ENCODE measurements at regions not wholly inside any gene's neighbourhood (a gene's known extent, or its start where the extent isn't known, plus 50 kb on each side); places are given as distances from the start of the nearest gene placed in this dataset.

DNA sequence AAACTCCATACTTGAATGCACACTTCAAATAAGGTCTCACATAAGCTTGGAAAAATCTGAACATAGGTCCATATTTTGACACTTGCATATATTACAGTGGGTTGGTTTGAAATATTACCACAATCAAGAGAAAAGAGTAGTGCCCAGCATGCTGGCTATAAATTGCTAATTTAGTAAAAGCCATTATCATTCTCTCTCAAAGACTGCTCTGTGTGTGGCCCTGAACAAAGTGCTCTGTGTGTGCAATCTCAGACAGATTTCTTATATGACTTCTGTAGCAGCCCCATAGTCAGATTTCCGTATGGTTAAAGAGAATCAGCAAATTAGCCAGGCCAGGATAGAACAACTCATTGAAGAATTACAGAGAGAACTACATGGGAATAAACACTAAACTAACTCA lies 78.2 kb downstream of the LIG4 start:
- Mint-ChIP-seq H3K4me3 (ENCODE audit: low read depth) (no peak overlapping the region), H3K27me3 (no peaks in the 10 kb centered on the region), H3K9me3 (ENCODE audit: low read depth) (no peaks in the 10 kb centered on the region), H3K27ac (no peak overlapping the region), H3K36me3 (ENCODE audit: insufficient read depth) (no peaks in the 10 kb centered on the region), H3K4me1 (ENCODE audit: low read depth) (peaks cover 2% of the 10 kb centered on the region)
- no peak for DNase-seq (ENCODE audit: low spot score, unreplicated experiment)
- TF ChIP-seq, protein P1, sequence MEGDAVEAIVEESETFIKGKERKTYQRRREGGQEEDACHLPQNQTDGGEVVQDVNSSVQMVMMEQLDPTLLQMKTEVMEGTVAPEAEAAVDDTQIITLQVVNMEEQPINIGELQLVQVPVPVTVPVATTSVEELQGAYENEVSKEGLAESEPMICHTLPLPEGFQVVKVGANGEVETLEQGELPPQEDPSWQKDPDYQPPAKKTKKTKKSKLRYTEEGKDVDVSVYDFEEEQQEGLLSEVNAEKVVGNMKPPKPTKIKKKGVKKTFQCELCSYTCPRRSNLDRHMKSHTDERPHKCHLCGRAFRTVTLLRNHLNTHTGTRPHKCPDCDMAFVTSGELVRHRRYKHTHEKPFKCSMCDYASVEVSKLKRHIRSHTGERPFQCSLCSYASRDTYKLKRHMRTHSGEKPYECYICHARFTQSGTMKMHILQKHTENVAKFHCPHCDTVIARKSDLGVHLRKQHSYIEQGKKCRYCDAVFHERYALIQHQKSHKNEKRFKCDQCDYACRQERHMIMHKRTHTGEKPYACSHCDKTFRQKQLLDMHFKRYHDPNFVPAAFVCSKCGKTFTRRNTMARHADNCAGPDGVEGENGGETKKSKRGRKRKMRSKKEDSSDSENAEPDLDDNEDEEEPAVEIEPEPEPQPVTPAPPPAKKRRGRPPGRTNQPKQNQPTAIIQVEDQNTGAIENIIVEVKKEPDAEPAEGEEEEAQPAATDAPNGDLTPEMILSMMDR (IDR thresholded peaks at IDR 0.05; ENCODE audit: unreplicated experiment): no peak

DNA sequence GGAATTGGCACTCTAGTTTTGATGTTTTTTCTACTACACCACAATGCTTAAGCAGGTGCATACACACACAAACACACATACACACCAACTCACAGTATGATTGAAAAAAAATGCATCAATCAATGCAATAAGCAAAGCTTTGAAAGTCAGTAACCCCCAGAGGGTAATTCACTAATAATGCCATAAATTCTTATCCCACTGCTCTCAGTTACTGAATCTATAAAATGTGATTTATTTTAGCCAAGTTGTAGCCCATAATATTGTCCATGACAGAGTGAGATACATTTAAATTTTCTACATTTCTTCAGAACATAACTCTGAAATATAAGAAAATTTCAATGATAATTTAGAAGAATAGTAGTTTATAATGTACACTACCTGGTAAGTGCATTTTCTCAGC lies 87.9 kb downstream of the LIG4 start:
- H3K27ac Mint-ChIP-seq: no peak overlapping the region
- H3K36me3 Mint-ChIP-seq (ENCODE audit: insufficient read depth): no peaks in the 10 kb centered on the region
- no peak for DNase-seq (ENCODE audit: low spot score, unreplicated experiment)
- no peaks in the 10 kb centered on the region for H3K27me3 Mint-ChIP-seq
- peaks cover 3% of the 10 kb centered on the region for H3K9me3 Mint-ChIP-seq (ENCODE audit: low read depth)
- H3K4me3 Mint-ChIP-seq (ENCODE audit: low read depth): no peak overlapping the region
- TF ChIP-seq, protein P1 (IDR thresholded peaks at IDR 0.05; ENCODE audit: unreplicated experiment): no peak
- no peaks in the 10 kb centered on the region for H3K4me1 Mint-ChIP-seq (ENCODE audit: low read depth)

DNA sequence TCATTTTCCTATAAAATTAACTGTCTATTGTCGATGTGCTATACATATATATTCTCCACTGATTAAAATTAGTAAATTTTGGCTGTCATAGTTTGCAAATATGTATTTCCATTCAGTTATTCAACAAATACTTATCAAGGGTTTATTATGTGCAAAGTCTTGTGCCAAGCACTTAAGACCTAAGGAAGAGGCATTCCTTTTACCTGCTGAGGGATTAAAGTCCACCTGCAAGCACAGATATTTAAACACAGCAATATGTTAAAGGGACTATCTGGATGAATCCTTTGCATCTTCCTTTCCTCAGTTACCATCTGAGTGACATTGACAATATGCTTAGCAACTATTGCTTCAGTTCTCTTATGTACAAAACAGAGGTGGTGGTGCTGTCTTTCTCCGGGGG lies 89.3 kb downstream of the LIG4 start:
- no peaks in the 10 kb centered on the region for H3K27me3 Mint-ChIP-seq
- no peak overlapping the region for H3K4me3 Mint-ChIP-seq (ENCODE audit: low read depth)
- H3K36me3 Mint-ChIP-seq (ENCODE audit: insufficient read depth): no peaks in the 10 kb centered on the region
- no peak overlapping the region for H3K27ac Mint-ChIP-seq
- DNase-seq (ENCODE audit: low spot score, unreplicated experiment): no peak
- TF ChIP-seq, protein P1 (IDR thresholded peaks at IDR 0.05; ENCODE audit: unreplicated experiment): no peak
- no peaks in the 10 kb centered on the region for H3K4me1 Mint-ChIP-seq (ENCODE audit: low read depth)
- peaks cover 3% of the 10 kb centered on the region for H3K9me3 Mint-ChIP-seq (ENCODE audit: low read depth)

DNA sequence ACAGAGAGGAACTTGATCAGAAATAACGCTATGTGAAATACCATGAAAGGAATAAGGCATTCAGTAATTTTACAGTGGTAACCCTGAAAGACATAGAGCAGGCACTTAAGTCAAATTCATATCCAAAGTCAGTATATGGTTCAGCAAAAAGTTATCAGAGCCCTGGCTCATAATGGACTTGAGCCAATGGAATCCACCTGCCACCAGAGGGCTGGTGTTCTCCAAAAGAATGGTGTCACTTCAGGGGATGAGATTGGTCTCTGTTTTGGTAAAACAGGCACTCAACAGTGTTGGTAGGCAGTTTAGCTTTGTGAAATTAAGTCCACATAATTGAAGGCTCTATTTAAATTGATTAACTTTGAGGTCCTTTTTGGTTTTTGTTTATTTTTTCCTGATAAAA lies 93.9 kb downstream of the LIG4 start:
- Mint-ChIP-seq H3K4me3 (ENCODE audit: low read depth) (no peak overlapping the region), H3K27ac (no peak overlapping the region), H3K4me1 (ENCODE audit: low read depth) (no peaks in the 10 kb centered on the region), H3K27me3 (no peaks in the 10 kb centered on the region), H3K36me3 (ENCODE audit: insufficient read depth) (no peaks in the 10 kb centered on the region), H3K9me3 (ENCODE audit: low read depth) (no peaks in the 10 kb centered on the region)
- TF ChIP-seq, protein P1 (IDR thresholded peaks at IDR 0.05; ENCODE audit: unreplicated experiment): no peak
- DNase-seq (ENCODE audit: low spot score, unreplicated experiment): no peak

DNA sequence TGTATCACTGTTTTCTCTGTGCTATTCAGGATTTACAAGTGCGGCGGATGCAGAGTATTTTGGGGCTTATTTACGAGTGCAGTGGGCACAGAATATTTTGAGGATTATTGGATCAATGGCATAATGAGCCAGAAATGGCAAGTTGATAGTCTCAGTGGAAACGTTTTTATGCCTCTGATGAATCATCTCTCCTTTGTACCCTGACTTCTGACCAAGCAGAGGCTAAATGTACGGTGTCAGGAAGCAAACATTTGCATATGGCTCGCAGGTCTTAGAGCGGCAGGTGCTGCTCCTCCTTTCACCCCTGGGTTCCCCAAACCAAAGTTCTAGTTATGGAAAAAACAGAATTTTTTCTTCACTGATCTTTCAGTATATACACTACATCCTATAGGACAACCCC lies 94.5 kb downstream of the LIG4 start:
- Mint-ChIP-seq H3K4me1 (ENCODE audit: low read depth) (no peaks in the 10 kb centered on the region), H3K27ac (no peak overlapping the region), H3K36me3 (ENCODE audit: insufficient read depth) (no peaks in the 10 kb centered on the region), H3K27me3 (no peaks in the 10 kb centered on the region), H3K4me3 (ENCODE audit: low read depth) (no peak overlapping the region), H3K9me3 (ENCODE audit: low read depth) (no peaks in the 10 kb centered on the region)
- TF ChIP-seq, protein P1 (IDR thresholded peaks at IDR 0.05; ENCODE audit: unreplicated experiment): no peak
- DNase-seq (ENCODE audit: low spot score, unreplicated experiment): no peak

Data from progenitor cell of endocrine pancreas (in vitro differentiated cells).